Type B pancreatic cell (in vitro differentiated cells): ENCODE measurements at regions not wholly inside any gene's neighbourhood (a gene's known extent, or its start where the extent isn't known, plus 50 kb on each side); places are given as distances from the start of the nearest gene placed in this dataset.

Experiments
- DNase-seq: peaks from one replicate; pipeline ENCODE4 v3.0.0; 2021; ENCODE audit warnings: mixed read lengths; ENCODE audit not compliant: unreplicated experiment; ENCODE audit errors: extremely low spot score
- H3K27ac Mint-ChIP-seq: 2 replicates; pipeline ENCODE4 v1.8.0; 2021; ENCODE audit warnings: mild to moderate bottlenecking, mixed read lengths
- H3K27me3 Mint-ChIP-seq: 2 replicates; pipeline ENCODE4 v1.8.0; 2021; ENCODE audit warnings: mixed read lengths
- H3K36me3 Mint-ChIP-seq: 2 replicates; pipeline ENCODE4 v1.8.0; 2021; ENCODE audit warnings: mixed read lengths
- H3K4me1 Mint-ChIP-seq: one replicate; pipeline ENCODE4 v1.8.0; 2021; ENCODE audit warnings: mixed read lengths; ENCODE audit not compliant: unreplicated experiment
- H3K4me3 Mint-ChIP-seq: 2 replicates; pipeline ENCODE4 v1.8.0; 2021; ENCODE audit warnings: mild to moderate bottlenecking, mixed read lengths
- H3K9me3 Mint-ChIP-seq: 2 replicates; pipeline ENCODE4 v1.8.0; 2021; ENCODE audit warnings: mixed read lengths
- TF ChIP-seq, protein P1 (sequence below): fragments of 200-600 bp; sonication (generic); conservative IDR thresholded peaks from 2 replicates; pipeline ENCODE4 v1.5.0; 2021; ENCODE audit warnings: antibody characterized with exemption, mild to moderate bottlenecking

DNA sequence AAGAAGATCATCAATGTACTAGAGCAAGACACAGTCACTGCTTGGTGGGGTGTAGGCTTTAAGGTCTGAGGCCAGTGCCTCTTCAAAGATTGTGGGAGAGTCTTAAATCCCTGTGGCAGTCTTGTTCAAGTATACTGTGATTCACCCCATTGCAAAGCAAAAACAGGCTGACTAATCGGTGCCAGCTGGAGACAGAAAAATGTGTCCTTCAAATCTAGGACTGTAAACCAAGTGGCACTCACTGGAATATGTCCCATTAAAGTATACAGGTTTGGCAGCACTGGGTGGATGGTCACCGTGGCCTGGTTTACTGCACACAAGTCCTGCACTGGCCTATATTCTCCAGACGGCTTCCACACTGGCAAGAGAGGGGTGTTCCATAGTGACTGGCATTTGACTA, 1315.3 kb downstream of the TMEM121 start:
- no peak for DNase-seq
- no peaks in the 10 kb centered on the region for H3K27me3 Mint-ChIP-seq
- no peak overlapping the region for H3K27ac Mint-ChIP-seq
- H3K4me3 Mint-ChIP-seq = no peak overlapping the region
- H3K4me1 Mint-ChIP-seq = no peaks in the 10 kb centered on the region
- TF ChIP-seq, protein P1, sequence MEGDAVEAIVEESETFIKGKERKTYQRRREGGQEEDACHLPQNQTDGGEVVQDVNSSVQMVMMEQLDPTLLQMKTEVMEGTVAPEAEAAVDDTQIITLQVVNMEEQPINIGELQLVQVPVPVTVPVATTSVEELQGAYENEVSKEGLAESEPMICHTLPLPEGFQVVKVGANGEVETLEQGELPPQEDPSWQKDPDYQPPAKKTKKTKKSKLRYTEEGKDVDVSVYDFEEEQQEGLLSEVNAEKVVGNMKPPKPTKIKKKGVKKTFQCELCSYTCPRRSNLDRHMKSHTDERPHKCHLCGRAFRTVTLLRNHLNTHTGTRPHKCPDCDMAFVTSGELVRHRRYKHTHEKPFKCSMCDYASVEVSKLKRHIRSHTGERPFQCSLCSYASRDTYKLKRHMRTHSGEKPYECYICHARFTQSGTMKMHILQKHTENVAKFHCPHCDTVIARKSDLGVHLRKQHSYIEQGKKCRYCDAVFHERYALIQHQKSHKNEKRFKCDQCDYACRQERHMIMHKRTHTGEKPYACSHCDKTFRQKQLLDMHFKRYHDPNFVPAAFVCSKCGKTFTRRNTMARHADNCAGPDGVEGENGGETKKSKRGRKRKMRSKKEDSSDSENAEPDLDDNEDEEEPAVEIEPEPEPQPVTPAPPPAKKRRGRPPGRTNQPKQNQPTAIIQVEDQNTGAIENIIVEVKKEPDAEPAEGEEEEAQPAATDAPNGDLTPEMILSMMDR = no peak
- peaks cover 19% of the 10 kb centered on the region for H3K9me3 Mint-ChIP-seq
- H3K36me3 Mint-ChIP-seq = no peaks in the 10 kb centered on the region

DNA sequence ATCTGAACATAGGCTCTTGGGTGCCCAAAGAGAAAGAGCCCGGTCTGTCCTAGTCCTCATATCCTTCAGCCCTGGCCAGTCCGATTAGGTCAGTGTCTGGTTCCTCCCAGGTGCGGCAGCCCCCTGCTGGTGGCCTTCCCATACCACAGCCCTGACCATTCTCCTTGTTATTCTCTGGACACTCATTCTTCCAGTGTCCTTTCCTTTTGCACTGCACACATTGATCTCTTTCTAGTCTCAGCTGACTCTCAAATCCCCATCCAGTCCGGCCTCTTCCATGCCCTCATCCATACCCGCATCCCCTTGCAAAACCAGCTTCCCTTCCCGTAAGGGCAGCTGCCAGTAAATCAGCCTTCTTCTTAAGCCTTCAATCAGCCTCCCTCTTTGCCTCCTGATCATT, 1316.3 kb downstream of the TMEM121 start:
- TF ChIP-seq, protein P1 = no peak
- Mint-ChIP-seq H3K4me3 (no peak overlapping the region), H3K27ac (no peak overlapping the region), H3K9me3 (peaks cover 19% of the 10 kb centered on the region), H3K4me1 (no peaks in the 10 kb centered on the region), H3K27me3 (no peaks in the 10 kb centered on the region), H3K36me3 (no peaks in the 10 kb centered on the region)
- DNase-seq = no peak

DNA sequence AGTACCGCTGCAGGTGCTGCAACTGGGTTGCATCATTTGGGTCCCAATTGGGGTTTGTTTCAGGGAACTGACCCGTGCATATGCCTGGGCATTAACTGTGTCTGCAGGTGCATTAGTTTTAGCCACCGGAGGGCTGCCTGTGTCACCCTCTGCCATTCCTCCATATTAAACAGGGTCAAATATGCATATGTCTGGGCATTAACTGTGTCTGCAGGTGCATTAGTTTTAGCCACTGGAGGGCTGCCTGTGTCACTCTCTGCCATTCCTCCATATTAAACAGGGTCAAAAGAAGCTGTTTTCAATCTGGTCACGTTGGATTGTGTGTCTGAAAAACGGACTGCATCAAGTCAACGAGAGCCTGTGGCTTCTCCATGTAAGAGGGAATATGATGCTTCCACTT, 1317.0 kb downstream of the TMEM121 start:
- Mint-ChIP-seq H3K4me3 (no peak overlapping the region), H3K4me1 (no peaks in the 10 kb centered on the region), H3K27me3 (no peaks in the 10 kb centered on the region), H3K27ac (no peak overlapping the region), H3K9me3 (peaks cover 19% of the 10 kb centered on the region), H3K36me3 (no peaks in the 10 kb centered on the region)
- no peak for DNase-seq
- TF ChIP-seq, protein P1 = no peak

DNA sequence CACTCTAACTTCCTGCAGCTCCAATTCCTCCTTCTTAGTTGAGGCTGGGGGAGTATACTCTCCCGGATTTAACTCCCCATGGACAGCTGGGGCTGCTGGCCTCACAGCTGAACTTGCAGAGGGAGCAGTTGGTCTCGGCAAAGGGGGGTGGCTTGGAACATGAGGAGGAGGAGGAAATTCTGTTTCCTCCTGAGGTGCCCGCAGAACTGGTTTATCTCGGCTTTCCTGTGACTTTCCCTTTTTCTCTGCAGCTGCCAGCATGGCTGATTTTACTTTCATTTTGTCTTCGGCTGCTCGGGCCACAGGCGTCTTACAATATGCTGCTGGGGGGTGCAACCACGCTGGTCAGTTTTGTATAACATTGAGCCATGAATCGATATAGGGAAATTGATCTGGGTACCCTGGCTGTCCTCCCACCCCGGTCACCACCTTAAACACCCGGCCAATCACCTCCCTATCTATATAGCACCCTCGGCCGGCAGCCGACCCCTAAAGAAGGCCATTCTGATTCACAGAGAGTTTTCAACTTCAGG, 1317.6 kb downstream of the TMEM121 start:
- Mint-ChIP-seq H3K4me1 (no peaks in the 10 kb centered on the region), H3K9me3 (peaks cover 19% of the 10 kb centered on the region), H3K36me3 (no peaks in the 10 kb centered on the region), H3K4me3 (no peak overlapping the region), H3K27ac (no peak overlapping the region), H3K27me3 (no peaks in the 10 kb centered on the region)
- no peak for DNase-seq
- TF ChIP-seq, protein P1 = no peak

DNA sequence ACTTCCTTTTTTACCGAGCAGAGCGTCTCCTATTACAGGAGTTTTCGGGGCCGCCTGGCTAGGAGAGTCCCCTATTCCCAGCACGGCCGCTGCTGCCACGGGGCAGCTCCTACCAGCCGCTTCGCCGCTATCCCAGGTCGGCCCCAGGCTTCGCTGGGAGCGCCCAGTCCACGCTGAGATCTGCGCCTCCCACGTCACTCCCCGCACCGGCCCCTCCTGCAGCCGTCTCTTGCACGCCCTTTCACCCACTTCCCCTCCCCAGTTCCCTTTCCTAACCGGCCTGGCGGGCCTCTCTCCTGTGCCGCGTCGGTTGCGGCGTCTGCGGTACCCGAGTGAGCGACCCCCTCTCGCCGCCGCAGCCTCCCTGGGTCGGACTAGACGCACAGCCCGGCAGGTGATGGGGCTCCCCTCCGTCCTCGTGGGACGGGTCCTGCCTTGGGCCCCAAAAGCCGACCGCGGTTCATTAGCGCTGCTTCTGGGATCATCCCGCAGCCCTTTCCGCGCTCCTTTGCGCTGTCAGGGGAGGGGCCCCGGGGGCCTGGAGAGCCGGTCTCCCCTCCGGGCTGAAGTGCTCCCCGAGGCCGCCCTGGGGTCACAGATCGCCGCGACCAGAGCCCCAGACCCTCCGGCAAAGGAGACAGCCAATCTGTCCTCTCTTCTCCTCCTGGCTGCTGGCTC, 1318.4 kb downstream of the TMEM121 start:
- no peaks in the 10 kb centered on the region for H3K4me1 Mint-ChIP-seq
- TF ChIP-seq, protein P1 = no peak
- H3K27ac Mint-ChIP-seq = no peak overlapping the region
- H3K9me3 Mint-ChIP-seq = peaks cover 19% of the 10 kb centered on the region
- no peak overlapping the region for H3K4me3 Mint-ChIP-seq
- DNase-seq = no peak
- H3K36me3 Mint-ChIP-seq = no peaks in the 10 kb centered on the region
- no peaks in the 10 kb centered on the region for H3K27me3 Mint-ChIP-seq
